DOHH2 (cell line): ENCODE measurements at regions not wholly inside any gene's neighbourhood (a gene's known extent, or its start where the extent isn't known, plus 50 kb on each side); places are given as distances from the start of the nearest gene placed in this dataset.

Experiments
- CTCF ChIP-seq: fragments of 200-600 bp; sonication (generic); IDR thresholded peaks from one replicate; pipeline ENCODE4 v1.5.1; 2014; ENCODE audit warnings: antibody characterized with exemption, mild to moderate bottlenecking, low read depth, low read length; ENCODE audit not compliant: poor library complexity, severe bottlenecking
- EZH2phosphoT487 ChIP-seq: fragments of 200-600 bp; sonication (generic); IDR thresholded peaks from 2 replicates; pipeline ENCODE4 v1.6.1; 2017; ENCODE audit warnings: borderline replicate concordance, mild to moderate bottlenecking, antibody characterized with exemption, low read length, moderate library complexity, mixed read lengths

- TF ChIP-seq CTCF, result no peak
- no peak for TF ChIP-seq EZH2phosphoT487
These were observed 238.0 kb upstream of the COL8A1 start for GRCh38 chr3:99400352-99400751.
